GM18867 (cell line): ENCODE measurements at regions not wholly inside any gene's neighbourhood (a gene's known extent, or its start where the extent isn't known, plus 50 kb on each side); places are given as distances from the start of the nearest gene placed in this dataset.

Experiments used
- ATAC-seq: cut with Tn5 transposase; IDR thresholded peaks from one replicate; pipeline ENCODE4 v1.9.1; 2021; ENCODE audit warnings: mild to moderate bottlenecking, moderate library complexity; ENCODE audit not compliant: unreplicated experiment

DNA sequence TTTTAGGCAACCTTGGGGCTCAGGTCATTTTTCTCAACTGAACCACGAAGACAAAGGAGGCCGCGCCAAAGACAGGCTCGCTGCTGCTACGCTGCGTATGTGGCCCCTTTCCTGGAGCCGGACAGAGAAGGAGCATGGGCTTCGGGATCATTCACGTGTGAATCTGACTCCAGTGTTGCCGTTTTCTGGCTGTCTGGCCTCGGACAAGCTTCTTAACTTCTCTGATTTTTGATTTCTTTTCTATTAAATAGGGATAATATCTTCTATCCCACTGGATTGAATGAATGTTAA lies 50.8 kb upstream of the ZNF366 start:
- ATAC-seq = no peak

DNA sequence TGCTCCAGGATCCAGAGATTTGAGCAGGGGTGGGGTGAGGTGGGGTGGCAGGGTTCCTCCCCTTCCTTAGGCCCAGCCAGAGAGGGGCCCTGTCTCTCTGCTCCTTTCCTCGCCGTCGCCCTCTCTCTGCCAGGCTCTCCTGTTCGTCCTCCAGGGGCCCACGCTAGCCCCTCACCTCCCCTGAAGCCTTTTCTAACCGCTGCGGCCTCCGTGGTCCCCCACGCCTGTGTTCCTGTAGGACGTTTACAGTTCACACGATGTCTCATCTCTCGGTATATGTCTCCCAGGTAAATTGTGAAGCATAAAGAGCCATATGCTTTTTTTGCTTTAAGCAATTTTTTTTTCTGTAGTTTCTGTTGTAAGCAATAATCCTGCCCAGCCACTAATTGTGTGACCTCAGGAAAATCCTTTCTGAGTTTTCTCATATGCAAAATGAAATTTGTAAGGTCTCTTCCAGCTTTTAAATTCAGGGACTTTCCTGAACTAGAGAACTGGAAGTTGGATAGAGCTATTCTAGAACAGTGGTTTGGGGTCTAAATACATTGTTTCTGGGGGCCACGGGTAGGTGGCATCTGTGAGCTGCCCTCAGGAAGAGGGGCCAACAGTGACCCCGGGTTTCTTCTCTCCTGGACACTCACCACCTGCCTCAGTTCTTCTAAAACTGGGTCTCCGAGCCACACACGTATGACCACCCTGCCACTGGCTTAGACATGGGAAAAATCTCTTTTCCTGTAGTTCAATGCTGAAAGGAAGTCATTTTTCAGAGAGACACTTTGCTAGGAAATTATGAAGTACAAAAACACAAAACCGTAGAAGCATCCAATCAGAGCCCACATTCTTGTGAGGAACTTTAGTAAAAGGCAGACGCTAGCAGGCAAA lies 50.2 kb upstream of the ZNF366 start:
- ATAC-seq = no peak
